PC-9 (cell line): ENCODE measurements at regions not wholly inside any gene's neighbourhood (a gene's known extent, or its start where the extent isn't known, plus 50 kb on each side); places are given as distances from the start of the nearest gene placed in this dataset.

Experiments used
- BruUV-seq: library from RNA; stranded (reverse); fragments of 400-500 nt; replicated peaks from 2 replicates; lab custom pipeline; 2021; lab: Mats Ljungman, UMichigan
- CTCF ChIA-PET: fragments of 300-600 bp; sonication (Branson Sonifier 250); formaldehyde crosslinking; loops from one replicate; lab custom pipeline; 2022; ENCODE audit warnings: antibody characterized with exemption; lab: Charles Lee
- POLR2A ChIA-PET: fragments of 300-600 bp; sonication (Branson Sonifier 250); formaldehyde crosslinking; loops from one replicate; lab custom pipeline; 2022; ENCODE audit warnings: antibody characterized with exemption; ENCODE audit not compliant: unreplicated experiment; lab: Charles Lee
- DNase-seq, 2 experiments: peaks; one replicate each; pipeline versions ENCODE4 v3.0.0 to v3.0.0-alpha.2; 2015 to 2022; ENCODE audit warnings: mixed read lengths in 1 of 2
- H2AFZ ChIP-seq: fragments of 200-600 bp; sonication (generic); 2 replicates; pipeline ENCODE4 v1.8.1; 2017; ENCODE audit warnings: antibody characterized with exemption
- H3F3A ChIP-seq: fragments of 200-600 bp; sonication (generic); 2 replicates; pipeline ENCODE4 v1.8.1; 2017; ENCODE audit warnings: antibody characterized with exemption, mild to moderate bottlenecking, low read depth; ENCODE audit not compliant: insufficient read depth
- H3K27ac ChIP-seq: fragments of 200-600 bp; sonication (generic); 2 replicates; pipeline ENCODE4 v1.6.1; 2016; ENCODE audit warnings: mixed run types
- H3K27me3 ChIP-seq: fragments of 200-600 bp; sonication (generic); 2 replicates; pipeline ENCODE4 v1.6.1; 2016; ENCODE audit warnings: low read depth, mixed run types; ENCODE audit not compliant: insufficient read depth
- H3K36me3 ChIP-seq: fragments of 200-600 bp; sonication (generic); 2 replicates; pipeline ENCODE4 v1.6.1; 2016; ENCODE audit warnings: low read depth, mixed run types
- H3K4me1 ChIP-seq: fragments of 200-600 bp; sonication (generic); replicated peaks from 2 replicates; pipeline ENCODE4 v1.6.1; 2016; ENCODE audit warnings: mixed run types; ENCODE audit not compliant: insufficient read depth
- H3K4me2 ChIP-seq: fragments of 200-600 bp; sonication (generic); 2 replicates; pipeline ENCODE4 v1.6.1; 2017; ENCODE audit warnings: mixed run types
- H3K4me3 ChIP-seq: fragments of 200-600 bp; sonication (generic); 2 replicates; pipeline ENCODE4 v1.6.1; 2016; ENCODE audit warnings: mixed run types
- H3K79me2 ChIP-seq: fragments of 200-600 bp; sonication (generic); 2 replicates; pipeline ENCODE4 v1.6.1; 2017; ENCODE audit warnings: low read depth, mixed run types
- H3K9me2 ChIP-seq: fragments of 200-600 bp; sonication (generic); 2 replicates; pipeline ENCODE4 v1.8.1; 2017; ENCODE audit warnings: mild to moderate bottlenecking; ENCODE audit not compliant: insufficient read depth
- H3K9me3 ChIP-seq: fragments of 200-600 bp; sonication (generic); 2 replicates; pipeline ENCODE4 v1.8.1; 2016; ENCODE audit warnings: low read depth; ENCODE audit not compliant: insufficient read depth
- H4K20me1 ChIP-seq: fragments of 200-600 bp; sonication (generic); 2 replicates; pipeline ENCODE4 v1.8.1; 2017; ENCODE audit not compliant: insufficient read depth
- CTCF ChIP-seq: fragments of 200-600 bp; sonication (generic); conservative IDR thresholded peaks from 2 replicates; pipeline ENCODE4 v1.6.1; 2017; ENCODE audit warnings: mixed run types, antibody characterized with exemption, mild to moderate bottlenecking, moderate library complexity
- EZH2 ChIP-seq: fragments of 200-600 bp; sonication (generic); IDR thresholded peaks from 2 replicates; pipeline ENCODE4 v1.8.0; 2017; ENCODE audit warnings: antibody characterized with exemption, low read depth
- intact Hi-C: fragments of 100-400 bp; cut with micrococcal nuclease; formaldehyde crosslinking; loops from one replicate; pipeline ENCODE4 v1.10.0; 2022; ENCODE audit not compliant: unreplicated experiment

GRCh38 chr9:135326633-135327152 is 152.9 kb upstream of the PPP1R26 start:
- Histone ChIP-seq H3K27me3 (peaks cover 95% of the 10 kb centered on the region), H3K4me3 (no peak overlapping the region), H3K27ac (no peak overlapping the region), H3F3A (no peaks in the 10 kb centered on the region), H3K4me2 (no peak overlapping the region), H3K9me2 (no peaks in the 10 kb centered on the region), H2AFZ (no peak overlapping the region), H3K79me2 (no peaks in the 10 kb centered on the region), H3K4me1 (no peaks in the 10 kb centered on the region), H3K9me3 (no peaks in the 10 kb centered on the region), H3K36me3 (no peaks in the 10 kb centered on the region), H4K20me1 (no peaks in the 10 kb centered on the region)
- intact Hi-C loops = no loop called here
- ChIA-PET CTCF (no interaction called here), POLR2A (no interaction called here)
- no TSS peak for BruUV-seq
- DNase-seq = no peak
- TF ChIP-seq CTCF = no peak
- TF ChIP-seq EZH2 = no peak

- no peak overlapping the region for H2AFZ ChIP-seq
- H3K79me2 ChIP-seq = no peaks in the 10 kb centered on the region
- no peaks in the 10 kb centered on the region for H3K36me3 ChIP-seq
- no peak overlapping the region for H3K4me2 ChIP-seq
- no peak overlapping the region for H3K4me3 ChIP-seq
- CTCF ChIA-PET = no interaction called here
- no peaks in the 10 kb centered on the region for H3K4me1 ChIP-seq
- POLR2A ChIA-PET = no interaction called here
- no peak overlapping the region for H3K27ac ChIP-seq
- no peaks in the 10 kb centered on the region for H3F3A ChIP-seq
- no peaks in the 10 kb centered on the region for H3K9me2 ChIP-seq
- TF ChIP-seq EZH2 = no peak
- no peak for TF ChIP-seq CTCF
- no peaks in the 10 kb centered on the region for H3K9me3 ChIP-seq
- peaks cover 91% of the 10 kb centered on the region for H3K27me3 ChIP-seq
- no TSS peak for BruUV-seq
- no peaks in the 10 kb centered on the region for H4K20me1 ChIP-seq
- DNase-seq = no peak
- intact Hi-C loops = no loop called here
These were observed 150.8 kb upstream of the PPP1R26 start for GRCh38 chr9:135328485-135329417.

GRCh38 chr9:135329571-135330306 is 149.8 kb upstream of the PPP1R26 start:
- BruUV-seq = no TSS peak
- no peak overlapping the region for H2AFZ ChIP-seq
- no peaks in the 10 kb centered on the region for H3K9me2 ChIP-seq
- H3K27ac ChIP-seq = no peak overlapping the region
- TF ChIP-seq EZH2 (no peak), CTCF (no peak)
- H3K4me3 ChIP-seq = no peak overlapping the region
- no peaks in the 10 kb centered on the region for H3K4me1 ChIP-seq
- no peak for DNase-seq
- H3K4me2 ChIP-seq = no peak overlapping the region
- no peaks in the 10 kb centered on the region for H3K79me2 ChIP-seq
- H3K36me3 ChIP-seq = no peaks in the 10 kb centered on the region
- no peaks in the 10 kb centered on the region for H4K20me1 ChIP-seq
- no peaks in the 10 kb centered on the region for H3F3A ChIP-seq
- POLR2A ChIA-PET = no interaction called here
- CTCF ChIA-PET = no interaction called here
- no peaks in the 10 kb centered on the region for H3K9me3 ChIP-seq
- intact Hi-C loops = no loop called here
- H3K27me3 ChIP-seq = peaks cover 84% of the 10 kb centered on the region
